Mucosa of descending colon (tissue), 3 donors: ENCODE measurements at regions not wholly inside any gene's neighbourhood (a gene's known extent, or its start where the extent isn't known, plus 50 kb on each side); places are given as distances from the start of the nearest gene placed in this dataset.

ENCODE experiments used
- ATAC-seq: fragments of 200-7000 bp; cut with Tn5 transposase; one replicate; pipeline ENCODE4 v1.9.1; 2020; ENCODE audit warnings: mild to moderate bottlenecking, moderate library complexity
- DNase-seq, 3 donors: peaks; one replicate each; pipeline ENCODE4 v3.0.0-alpha.2; 2020
- H3K36me3 ChIP-seq: fragments of 200-600 bp; one replicate; pipeline ENCODE4 v1.8.0; 2021; ENCODE audit warnings: low read depth, mild to moderate bottlenecking
- H3K4me1 ChIP-seq: fragments of 200-600 bp; one replicate; pipeline ENCODE4 v1.8.0; 2021; ENCODE audit warnings: low read depth, mild to moderate bottlenecking
- H3K4me3 ChIP-seq: fragments of 200-600 bp; one replicate; pipeline ENCODE4 v1.8.0; 2021; ENCODE audit warnings: mild to moderate bottlenecking
- H3K9me3 ChIP-seq: fragments of 200-600 bp; one replicate; pipeline ENCODE4 v1.8.0; 2021; ENCODE audit warnings: mild to moderate bottlenecking
- intact Hi-C, 2 donors: fragments of 100-400 bp; cut with DNase I in 1 of 2; cut with micrococcal nuclease in 1 of 2; formaldehyde crosslinking; loops; one replicate each; pipeline versions ENCODE4 v1.11.0 to v1.11.1; 2022; cut with DNase I, micrococcal nuclease
- TF ChIP-seq, protein P1 (sequence below): fragments of 200-600 bp; IDR thresholded peaks from one replicate; pipeline ENCODE4 v1.8.0; 2022; ENCODE audit warnings: antibody characterized with exemption, mild to moderate bottlenecking
- donor health status: DM: no; HTN: no; CAD: no; lungs with moderate emphysema.
- donor health status: DM: no; HTN: no; CAD: no.
- donor health status: DM: no; HTN: yes; CAD: no.

GRCh38 chr11:134645576-134645975, 233.5 kb upstream of the B3GAT1 start:
- Histone ChIP-seq H3K36me3 (no peaks in the 10 kb centered on the region), H3K9me3 (no peaks in the 10 kb centered on the region), H3K4me3 (no peak overlapping the region), H3K4me1 (no peaks in the 10 kb centered on the region)
- TF ChIP-seq, protein P1, sequence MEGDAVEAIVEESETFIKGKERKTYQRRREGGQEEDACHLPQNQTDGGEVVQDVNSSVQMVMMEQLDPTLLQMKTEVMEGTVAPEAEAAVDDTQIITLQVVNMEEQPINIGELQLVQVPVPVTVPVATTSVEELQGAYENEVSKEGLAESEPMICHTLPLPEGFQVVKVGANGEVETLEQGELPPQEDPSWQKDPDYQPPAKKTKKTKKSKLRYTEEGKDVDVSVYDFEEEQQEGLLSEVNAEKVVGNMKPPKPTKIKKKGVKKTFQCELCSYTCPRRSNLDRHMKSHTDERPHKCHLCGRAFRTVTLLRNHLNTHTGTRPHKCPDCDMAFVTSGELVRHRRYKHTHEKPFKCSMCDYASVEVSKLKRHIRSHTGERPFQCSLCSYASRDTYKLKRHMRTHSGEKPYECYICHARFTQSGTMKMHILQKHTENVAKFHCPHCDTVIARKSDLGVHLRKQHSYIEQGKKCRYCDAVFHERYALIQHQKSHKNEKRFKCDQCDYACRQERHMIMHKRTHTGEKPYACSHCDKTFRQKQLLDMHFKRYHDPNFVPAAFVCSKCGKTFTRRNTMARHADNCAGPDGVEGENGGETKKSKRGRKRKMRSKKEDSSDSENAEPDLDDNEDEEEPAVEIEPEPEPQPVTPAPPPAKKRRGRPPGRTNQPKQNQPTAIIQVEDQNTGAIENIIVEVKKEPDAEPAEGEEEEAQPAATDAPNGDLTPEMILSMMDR: no peak
- DNase-seq (no peak), ATAC-seq (no peak)
- intact Hi-C loops: no loop called here

DNA sequence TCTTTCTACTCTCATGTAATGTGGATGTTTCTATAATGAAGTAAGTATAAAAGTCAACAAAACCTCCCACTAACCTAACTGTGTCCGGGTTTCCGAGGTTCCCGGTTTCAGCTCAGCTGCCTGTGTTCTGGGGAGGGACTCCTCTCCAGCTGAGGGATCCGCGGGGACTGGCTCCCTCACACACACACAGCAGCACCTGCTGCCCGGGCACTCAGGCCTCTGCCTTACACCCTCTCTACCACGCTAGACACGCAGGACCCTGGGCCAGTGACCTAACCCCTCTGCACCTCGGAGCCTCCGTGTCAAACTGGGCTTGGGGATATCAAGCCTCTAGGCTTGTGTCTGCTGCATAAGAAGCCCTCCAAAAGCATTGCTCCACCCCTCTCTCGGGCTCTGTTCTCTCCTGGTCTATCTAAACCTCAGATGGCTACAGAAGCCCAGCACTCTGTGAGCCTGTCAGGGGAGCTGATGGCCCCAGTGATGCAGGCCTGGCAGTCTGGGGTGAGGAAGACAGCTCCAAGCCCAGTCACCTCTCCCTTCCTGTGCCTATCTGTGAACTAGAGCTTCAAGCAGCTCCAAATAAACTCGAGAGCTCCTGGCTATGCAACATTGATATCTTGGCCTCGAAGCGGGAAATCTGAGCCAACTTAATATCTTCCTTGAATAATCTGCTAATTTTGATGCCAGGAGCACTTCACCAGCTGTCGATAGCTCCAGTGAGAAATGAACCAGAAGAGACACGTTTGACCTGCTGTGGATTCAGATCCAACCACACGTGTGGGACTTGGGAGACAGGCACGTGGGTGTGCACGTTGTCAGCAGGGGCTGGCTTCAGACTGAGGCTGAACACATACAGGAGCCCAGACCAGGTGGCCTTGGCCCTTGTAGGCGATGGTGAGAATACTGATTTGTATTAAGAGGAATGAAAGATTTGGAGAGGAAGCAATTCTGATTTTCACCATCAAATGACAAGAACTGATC, 232.7 kb upstream of the B3GAT1 start:
- H3K9me3 ChIP-seq: no peaks in the 10 kb centered on the region
- intact Hi-C loops: no loop called here
- no peaks in the 10 kb centered on the region for H3K36me3 ChIP-seq
- H3K4me1 ChIP-seq: no peaks in the 10 kb centered on the region
- TF ChIP-seq, protein P1: no peak
- no peak for DNase-seq
- H3K4me3 ChIP-seq: no peak overlapping the region
- ATAC-seq: no peak

GRCh38 chr11:134643115-134644012, 231.3 kb upstream of the B3GAT1 start:
- no peaks in the 10 kb centered on the region for H3K4me1 ChIP-seq
- intact Hi-C loops: no loop called here
- H3K9me3 ChIP-seq: no peaks in the 10 kb centered on the region
- DNase-seq (no peak), ATAC-seq (no peak)
- TF ChIP-seq, protein P1: no peak
- H3K36me3 ChIP-seq: no peaks in the 10 kb centered on the region
- no peak overlapping the region for H3K4me3 ChIP-seq

DNA sequence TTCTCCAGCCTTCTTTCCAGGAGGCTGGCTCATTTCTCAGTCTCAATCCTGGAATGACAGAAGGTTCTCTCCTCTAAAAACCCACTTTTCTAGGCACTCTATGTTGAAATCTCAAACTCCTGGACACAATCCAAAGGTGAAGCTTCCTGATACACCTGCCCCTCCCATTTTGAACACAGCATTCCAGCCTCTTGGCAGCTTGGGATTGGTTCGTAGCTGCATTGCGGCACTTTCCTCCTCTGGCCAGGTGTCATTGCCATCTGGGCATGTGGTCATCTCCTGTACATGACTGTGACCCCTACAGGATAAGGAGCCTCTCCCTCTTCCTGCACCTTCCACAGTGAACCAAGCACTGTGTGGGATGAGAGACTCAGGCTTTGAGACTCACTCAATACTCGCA, 230.2 kb upstream of the B3GAT1 start:
- no peak overlapping the region for H3K4me3 ChIP-seq
- H3K9me3 ChIP-seq: no peaks in the 10 kb centered on the region
- H3K4me1 ChIP-seq: no peaks in the 10 kb centered on the region
- no peaks in the 10 kb centered on the region for H3K36me3 ChIP-seq
- peak; percentile 35 for ATAC-seq
- peak in 1 of 3 donors; percentile 27 for DNase-seq
- TF ChIP-seq, protein P1: no peak
- intact Hi-C loops: no loop called here

- Histone ChIP-seq H3K4me3 (no peak overlapping the region), H3K4me1 (no peaks in the 10 kb centered on the region), H3K9me3 (no peaks in the 10 kb centered on the region), H3K36me3 (no peaks in the 10 kb centered on the region)
- intact Hi-C loops: no loop called here
- DNase-seq (no peak), ATAC-seq (no peak)
- TF ChIP-seq, protein P1: no peak
These were observed 229.2 kb upstream of the B3GAT1 start for GRCh38 chr11:134640971-134641968.
